ENCODE measurements at regions not wholly inside any gene's neighbourhood (a gene's known extent, or its start where the extent isn't known, plus 50 kb on each side); places are given as distances from the start of the nearest gene placed in this dataset.

GRCh38 chr22:45072322-45072903 lies 62.6 kb upstream of the PHF21B start:
- TF ChIP-seq CTCF (IDR thresholded peaks at IDR 0.05), result no peak
- TF ChIP-seq POLR2A (IDR thresholded peaks at IDR 0.05), result no peak

All from heart left ventricle (tissue), 13 donors.